HG02943 (cell line): ENCODE measurements at regions not wholly inside any gene's neighbourhood (a gene's known extent, or its start where the extent isn't known, plus 50 kb on each side); places are given as distances from the start of the nearest gene placed in this dataset.
"Not testable (repeated sequence)": the region's sequence is repeated elsewhere in the genome, so short reads cannot be mapped to it uniquely, and the experiment has no call there.

ENCODE experiments used
- ATAC-seq: cut with Tn5 transposase; IDR thresholded peaks from one replicate; pipeline ENCODE4 v1.9.1; 2021; ENCODE audit warnings: mild to moderate bottlenecking, low read depth, moderate library complexity; ENCODE audit not compliant: unreplicated experiment

DNA sequence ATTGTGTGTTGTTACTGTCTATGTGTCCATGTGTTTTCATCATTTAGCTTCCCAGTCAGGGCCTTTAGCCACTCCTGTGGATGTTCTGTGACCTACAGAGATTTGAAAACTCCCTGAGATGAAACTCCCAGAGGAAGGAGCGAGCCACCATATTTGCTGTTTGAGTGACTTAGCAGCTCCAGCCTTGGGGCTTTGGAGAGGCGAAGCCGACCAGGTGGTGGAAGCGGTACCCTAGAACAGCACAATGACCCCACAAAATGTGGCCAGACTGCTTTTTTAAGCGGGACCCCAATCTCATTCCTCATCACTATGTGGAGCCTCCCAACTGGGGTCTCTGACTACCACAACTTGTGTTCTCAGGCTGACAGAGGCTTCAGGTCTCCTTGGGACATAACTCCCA, 323.9 kb upstream of the KCND2 start:
- ATAC-seq: no peak

DNA sequence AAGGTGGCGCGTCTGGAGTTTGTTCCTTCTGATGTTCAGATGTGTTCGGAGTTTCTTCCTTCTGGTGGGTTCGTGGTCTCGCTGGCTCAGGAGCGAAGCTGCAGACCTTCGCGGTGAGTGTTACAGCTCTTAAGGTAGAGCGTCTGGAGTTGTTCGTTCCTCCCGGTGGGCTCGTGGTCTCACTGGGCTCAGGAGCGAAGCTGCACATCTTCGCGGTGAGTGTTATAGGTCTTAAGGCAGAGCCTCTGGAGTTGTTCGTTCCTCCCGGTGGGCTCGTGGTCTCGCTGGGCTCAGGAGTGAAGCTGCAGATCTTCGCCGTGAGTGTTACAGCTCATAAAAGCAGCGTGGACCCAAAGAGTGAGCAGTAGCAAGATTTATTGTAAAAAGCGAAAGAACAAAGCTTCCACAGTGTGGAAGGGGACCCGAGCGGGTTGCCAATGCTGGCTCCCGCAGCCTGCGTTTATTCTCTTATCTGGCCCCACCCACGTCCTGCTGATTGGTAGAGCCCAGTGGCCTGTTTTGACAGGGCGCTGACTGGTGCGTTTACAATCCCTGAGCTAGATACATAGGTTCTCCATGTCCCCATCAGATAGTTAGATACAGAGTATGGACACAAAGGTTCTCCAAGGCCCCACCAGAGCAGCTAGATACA, 322.5 kb upstream of the KCND2 start:
- ATAC-seq: not testable (repeated sequence)

DNA sequence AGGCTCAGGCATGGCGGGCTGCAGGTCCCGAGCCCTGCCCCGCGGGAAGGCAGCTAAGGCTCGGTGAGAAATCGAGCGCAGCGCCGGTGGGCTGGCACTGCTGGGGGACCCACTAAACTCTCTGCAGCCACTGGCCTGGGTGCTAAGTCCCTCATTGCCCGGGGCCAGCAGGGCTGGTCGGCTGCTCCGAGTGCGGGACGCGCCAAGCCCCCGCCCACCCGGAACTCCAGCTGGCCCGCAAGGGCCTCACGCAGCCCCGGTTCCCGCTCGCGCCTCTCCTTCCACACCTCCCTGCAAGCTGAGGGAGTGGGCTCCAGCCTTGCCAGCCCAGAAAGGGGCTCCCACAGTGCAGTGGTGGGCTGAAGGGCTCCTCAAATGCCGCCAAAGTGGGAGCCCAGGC, 321.4 kb upstream of the KCND2 start:
- ATAC-seq: not testable (repeated sequence)

DNA sequence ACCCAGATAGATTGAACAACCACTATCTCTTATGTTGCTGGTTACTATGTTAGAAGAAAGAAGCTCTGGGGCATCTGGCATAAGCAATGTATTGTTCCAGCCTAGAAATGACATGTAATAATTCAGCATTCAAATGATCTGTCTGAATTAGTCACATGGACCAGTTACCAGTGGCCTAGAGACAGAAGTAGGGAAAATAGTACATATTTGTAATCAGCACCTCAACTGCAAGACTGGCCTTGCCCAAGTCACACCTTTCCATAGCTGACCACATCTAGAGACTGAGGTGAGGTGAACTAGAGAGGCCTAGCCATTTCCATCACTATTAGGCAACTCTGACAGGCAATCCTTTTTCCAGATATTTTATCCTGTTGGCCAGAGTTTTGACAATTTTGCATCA, 315.6 kb upstream of the KCND2 start:
- ATAC-seq: no peak

DNA sequence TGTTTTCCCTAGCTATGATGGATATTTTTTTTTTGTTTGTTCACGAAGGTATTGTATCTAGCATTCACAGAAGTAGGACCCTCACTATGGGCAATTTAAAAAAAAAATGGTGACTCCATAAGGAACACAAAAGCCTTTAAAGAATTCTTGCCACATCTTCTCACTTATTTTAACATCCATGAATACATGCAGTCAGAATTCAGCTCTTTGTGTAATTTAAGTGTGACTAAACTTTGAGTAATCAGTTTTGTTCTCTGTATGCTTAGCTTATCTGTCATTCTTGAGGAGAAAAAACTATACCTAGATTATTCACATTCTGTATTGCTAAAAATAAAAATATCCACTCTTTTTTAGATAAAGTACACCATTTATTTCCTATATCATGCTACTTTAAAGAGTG, 313.2 kb upstream of the KCND2 start:
- ATAC-seq: no peak

DNA sequence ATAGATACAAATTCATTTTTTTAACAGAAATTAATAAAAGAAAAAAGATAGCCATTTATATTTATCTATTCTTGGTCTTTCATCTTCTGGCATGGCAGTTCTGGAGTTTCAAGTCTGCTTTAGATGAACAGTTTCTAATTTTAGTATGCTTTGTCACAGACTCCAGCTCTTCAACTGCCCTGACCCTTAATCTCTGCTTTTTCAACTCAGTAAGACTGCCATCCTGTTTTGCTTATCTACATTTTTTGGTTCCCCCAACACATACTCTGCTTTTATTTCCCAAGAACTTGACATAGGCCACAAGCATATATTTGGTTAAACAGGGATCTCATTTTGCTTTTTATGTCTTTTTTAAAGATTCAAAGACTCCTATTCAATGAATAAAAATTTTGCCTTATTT, 309.3 kb upstream of the KCND2 start:
- ATAC-seq: no peak

DNA sequence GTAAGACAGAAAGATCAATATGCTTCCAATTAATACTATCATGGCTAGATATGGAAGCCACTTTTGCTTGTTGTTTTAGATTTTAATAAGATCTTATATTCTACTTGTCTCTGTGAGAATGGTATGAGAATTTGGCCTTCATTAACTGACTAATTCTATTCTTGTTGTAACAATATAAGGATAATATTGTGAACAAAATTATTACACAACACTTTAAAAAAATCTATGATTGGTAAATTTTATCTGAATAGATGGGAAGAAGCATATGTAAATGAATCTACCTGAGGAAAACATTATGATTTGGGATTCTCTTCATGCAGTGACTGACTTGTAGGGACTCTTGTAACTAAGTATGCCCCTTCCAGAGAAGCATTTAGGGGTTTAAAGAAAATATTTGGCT, 308.9 kb upstream of the KCND2 start:
- ATAC-seq: no peak

DNA sequence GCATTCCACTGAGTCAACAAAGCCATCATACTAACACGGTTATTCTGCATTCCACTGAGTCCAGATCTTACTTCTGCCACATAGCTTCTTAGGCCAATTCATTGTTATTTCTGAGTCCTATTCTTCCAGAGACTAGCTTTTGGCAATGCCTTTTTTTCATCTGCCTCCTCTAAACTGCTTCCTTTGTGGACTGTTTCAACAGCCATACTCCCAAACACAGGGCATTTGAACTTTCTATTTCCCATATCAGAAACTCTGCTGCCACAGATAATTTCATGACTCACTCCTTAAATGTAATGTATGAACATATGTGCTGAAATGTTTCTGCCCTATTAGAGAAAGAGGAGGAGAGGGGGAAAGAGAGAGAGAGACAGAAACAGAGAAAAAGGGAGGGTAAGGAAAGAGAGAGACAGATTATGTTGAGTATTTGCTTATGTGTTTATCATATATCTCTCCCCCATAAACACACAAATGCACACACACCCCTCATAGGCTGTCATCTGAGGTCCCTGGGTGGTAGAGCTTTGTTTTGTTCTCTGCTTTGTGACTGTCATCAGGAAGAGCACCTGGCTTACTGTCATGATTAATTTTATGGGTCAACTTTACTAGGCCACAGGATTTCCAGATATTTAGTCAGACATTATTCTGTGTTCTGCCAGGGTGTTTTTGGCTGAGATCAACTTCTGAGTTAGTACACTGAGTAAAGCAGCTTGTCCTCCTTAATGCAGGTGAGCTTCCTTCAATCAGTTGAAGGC, 308.0 kb upstream of the KCND2 start:
- ATAC-seq: no peak

DNA sequence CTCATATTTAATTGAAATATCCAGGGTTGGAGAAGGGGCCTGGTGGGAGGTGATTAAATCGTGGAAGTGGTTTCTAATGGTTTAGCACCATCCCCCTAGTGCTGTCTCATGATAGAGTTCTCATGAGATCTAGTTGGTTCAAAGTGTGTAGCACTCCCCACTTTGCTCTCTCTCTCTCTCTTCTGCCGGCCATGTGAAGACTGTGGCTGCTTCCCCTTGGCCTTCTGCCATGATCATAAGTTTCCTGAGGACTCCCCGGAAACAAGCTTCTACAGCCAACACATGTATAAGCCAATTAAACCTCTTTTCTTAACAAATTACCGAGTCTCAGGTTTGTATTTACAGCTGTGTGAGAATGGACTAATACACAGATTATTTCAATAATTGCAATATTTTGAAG, 305.8 kb upstream of the KCND2 start:
- ATAC-seq: no peak

DNA sequence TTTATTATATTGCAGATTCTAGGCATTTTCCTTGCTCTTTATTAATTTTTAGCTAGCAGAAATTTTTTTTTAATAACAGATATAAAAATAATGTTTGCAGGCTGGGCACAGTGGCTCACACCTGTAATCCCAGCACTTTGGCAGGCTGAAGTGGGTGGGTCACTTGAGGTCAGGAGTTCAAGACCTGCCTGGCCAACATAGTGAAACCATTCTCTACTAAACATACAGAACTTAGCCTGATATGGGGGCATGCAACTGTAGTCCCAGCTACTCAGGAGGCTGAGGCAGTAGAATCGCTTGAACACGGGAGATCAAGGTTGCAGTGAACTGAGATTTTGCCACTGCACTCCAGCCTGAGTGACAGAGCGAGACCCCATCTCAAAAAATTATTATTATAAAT, 304.6 kb upstream of the KCND2 start:
- ATAC-seq: not testable (repeated sequence)

DNA sequence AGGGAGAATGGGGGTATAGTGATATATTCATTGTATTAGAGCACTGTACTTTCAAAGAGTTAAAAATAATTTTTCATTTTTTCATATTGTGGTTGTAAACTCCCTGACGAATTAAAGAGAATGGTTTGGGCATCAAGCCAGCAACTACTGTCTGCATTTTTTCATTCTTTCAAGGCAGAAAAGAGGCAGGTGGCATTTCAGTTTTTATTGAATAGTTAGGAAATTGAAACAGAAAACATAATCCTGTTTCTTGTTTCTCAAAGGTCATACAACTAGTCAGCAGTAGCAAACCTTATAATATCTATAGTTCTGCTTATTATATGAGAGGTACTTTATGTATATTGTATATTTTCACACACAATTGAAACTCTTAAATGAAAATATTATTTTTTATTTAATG, 303.9 kb upstream of the KCND2 start:
- no peak for ATAC-seq

DNA sequence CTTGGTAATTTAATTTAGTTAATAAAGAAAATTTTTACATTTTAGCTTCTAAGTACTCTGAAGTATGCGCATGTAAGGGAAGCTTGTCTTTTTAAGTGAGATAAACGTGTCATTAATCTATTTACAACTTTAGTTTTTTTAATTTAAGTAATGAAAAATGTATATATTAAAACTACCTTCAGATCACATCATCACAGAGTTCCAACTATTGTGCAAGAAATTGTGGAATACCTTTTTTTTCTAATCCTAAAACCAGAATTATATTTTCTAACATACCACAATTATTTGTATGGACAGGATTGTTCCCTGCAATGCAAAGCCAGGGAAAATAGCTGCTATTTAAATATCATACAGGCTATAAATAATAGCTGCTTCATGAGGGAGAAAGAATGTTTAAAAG, 303.2 kb upstream of the KCND2 start:
- ATAC-seq: no peak

DNA sequence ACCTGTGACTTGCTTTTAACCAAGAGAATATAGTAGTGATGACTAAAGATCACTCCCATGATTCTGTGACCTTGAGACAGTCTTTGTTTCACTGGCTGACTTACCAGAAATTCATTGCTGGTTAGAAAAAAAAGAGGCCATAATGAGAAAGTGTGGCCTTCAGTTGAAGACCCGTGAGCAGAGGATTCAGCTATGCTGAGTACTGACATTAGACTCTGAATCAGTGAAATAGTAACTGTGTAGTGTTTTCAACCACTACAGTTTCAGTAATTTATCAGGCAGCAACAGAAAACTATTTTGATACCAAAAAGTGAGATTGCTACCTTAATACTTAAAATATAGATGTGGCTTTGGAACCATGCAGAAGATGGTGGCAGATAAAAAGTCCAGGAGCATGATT, 298.0 kb upstream of the KCND2 start:
- no peak for ATAC-seq

DNA sequence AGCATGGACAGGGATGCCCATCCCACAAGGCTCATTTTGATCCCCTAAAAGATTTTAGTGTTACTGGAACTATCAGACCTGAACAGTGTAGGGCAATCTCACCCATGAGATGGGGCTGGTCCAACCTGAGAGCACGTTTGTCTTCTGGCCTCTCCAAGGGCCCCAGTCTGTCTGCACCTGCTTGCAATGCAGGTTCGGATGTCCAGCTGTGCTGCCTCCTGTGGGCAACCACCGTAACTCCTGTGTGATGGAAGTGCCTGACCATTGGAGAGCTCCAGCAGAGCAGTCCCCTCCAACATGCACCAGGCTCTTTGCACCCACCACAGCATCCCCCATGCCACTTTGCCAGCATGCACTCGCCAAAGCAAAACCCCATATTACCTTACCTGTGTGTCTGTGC, 290.1 kb upstream of the KCND2 start:
- ATAC-seq: no peak

DNA sequence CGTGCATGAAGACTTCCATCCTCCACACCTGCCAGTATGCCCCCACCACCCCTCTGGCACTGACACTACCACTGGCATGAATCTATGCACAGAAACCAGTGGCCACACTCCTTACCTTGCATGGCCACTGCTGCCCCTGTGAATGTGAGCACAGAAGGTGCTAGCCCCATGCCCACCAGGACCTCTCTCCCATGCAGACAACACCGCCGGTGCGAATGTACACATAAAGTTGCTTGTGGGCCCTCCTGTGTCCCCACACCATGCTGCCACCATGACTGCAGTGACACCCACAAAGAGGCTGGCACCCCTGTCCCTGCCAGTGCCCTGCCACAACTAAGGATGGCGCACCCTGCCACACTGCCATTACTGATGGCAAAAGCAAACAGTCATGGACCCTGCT, 289.5 kb upstream of the KCND2 start:
- no peak for ATAC-seq

DNA sequence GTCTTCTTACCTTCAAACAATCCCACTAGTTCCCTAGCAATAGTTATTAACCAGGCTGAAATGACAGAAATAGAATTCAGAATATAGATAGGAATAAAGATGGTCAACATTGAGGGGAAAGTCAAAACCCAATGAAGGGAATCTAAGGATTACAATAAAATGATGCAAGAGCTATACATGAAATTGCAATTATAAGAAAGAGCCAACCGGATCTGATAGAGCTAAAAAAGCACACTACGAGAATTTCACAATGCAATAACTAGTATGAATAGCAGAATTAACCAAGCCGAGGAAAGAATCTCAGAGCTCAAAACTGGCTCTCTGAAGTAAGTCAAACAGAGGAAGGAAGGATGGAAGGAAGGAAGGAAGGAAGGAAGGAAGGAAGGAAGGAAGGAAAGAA, 288.7 kb upstream of the KCND2 start:
- no peak for ATAC-seq

DNA sequence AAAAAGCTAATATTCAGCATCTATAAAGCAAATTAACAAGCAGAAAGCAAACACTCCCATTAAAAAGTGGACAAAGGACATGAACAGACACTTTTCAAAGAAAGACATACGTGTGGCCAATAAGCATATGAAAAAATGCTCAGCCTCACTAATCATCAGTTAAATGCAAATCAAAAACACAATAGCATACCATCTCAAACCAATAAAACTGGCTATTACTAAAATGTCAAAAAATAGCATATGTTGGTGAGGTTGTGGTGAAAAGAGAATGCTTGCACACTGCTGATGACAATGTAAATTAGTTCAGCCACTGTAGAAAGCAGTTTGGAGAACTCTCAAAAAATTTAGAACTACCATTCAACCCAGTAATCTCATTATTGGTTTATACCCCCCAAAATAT, 284.6 kb upstream of the KCND2 start:
- ATAC-seq: no peak

DNA sequence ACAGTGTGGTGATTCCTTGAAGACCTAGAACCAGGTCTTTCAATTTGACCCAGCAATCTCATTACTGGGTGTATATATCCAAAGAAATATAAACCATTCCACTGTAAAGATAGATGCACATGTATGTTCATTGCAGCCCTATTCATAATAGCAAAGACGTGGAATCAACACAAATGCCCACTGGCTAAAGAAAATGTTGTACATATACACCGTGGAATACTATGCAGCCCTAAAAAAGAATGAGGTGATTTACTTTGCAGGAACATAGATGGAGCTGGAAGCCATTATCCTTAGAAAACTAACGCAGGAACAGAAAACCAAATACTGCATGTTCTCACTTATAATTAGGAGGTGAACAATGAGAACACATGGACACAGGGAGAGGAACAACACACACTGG, 278.0 kb upstream of the KCND2 start:
- no peak for ATAC-seq

DNA sequence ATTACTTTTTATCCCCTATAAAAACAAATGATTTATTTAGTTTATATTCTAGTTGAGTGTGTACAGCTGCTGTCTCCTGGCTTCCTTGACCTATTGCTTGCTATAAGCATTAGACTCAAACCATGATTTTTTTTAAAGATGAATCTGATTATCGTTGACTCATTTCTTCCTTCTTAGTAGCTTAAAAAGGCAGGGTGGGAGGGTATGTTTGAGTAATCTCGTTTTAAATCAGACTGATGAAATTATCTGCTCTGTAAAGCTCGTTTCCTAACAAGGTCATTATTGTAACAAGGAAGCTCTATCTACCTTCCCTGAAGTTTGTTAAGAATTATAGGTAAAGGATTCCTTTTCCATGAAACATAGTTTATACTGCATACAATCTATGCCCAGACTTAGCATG, 276.3 kb upstream of the KCND2 start:
- no peak for ATAC-seq

DNA sequence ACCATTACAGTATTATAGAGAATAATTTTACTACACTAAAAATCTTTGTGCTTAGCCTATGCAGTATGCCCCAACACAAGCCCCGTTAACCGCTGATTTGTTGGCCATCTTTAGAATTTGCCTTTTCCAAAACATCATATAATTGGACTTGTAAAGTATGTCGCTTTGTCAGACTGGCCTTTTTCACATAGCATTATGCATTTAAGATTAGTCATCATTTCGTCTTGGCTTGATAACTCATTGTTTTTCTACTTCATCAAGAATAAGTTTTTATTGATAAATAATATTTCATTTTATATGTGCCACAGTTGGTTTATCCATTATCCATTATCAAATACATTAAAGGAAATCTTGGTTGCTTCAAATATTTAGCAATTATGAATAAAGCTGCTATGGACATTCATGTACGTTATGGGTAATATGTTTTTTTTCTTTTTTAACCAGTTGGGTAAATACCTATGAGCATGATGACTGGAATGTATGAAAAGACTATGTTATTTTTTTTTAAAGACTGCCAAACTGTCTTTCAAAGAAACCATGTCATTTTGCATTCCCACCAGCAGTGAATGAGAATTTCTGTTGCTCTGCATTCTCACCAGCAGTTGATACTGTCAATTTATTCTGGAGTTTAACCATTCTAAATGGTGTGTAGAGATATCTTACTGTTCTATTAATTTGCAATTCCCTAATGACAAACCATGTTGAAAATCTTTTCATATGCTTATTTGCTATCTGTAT, 273.1 kb upstream of the KCND2 start:
- no peak for ATAC-seq

DNA sequence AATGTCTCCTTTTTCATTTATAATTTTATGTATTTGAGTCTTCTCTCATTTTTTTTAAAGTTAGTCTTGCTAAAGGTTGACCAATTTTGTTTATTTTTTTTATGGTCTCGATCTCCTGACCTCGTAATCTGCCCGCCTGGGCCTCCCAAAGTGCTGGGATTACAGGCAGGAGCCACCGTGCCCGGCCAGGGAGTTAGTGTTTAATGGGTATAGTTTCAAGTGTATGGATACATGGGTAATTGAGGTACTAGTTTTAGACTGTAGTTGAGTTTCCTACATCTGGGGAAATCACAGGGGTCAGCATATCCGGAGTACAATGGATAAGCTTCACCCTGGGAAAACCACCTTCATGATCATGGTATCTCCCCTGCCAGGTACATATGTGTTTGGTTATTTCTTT, 267.3 kb upstream of the KCND2 start:
- ATAC-seq: no peak

DNA sequence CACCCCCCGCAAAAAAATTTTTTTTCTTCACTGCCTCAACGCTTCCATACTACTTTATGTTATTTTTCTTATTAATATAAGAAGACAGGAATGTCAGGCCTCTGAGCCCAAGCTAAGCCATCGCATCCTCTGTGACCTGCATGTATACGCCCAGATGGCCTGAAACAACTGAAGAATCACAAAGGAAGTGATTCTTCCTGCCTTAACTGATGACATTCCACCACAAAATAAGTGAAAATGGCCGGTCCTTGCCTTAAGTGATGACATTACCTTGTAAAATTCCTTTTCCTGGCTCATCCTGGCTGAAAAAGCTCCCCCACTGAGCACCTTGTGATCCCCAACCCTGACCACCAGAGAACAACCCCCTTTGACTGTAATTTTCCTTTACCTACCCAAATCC, 258.7 kb upstream of the KCND2 start:
- not testable (repeated sequence) for ATAC-seq
